IMR-90 (cell line): ENCODE measurements at regions not wholly inside any gene's neighbourhood (a gene's known extent, or its start where the extent isn't known, plus 50 kb on each side); places are given as distances from the start of the nearest gene placed in this dataset.

Experiments
- POLR2A ChIP-seq: IDR thresholded peaks from 2 replicates; pipeline ENCODE4 v1.6.1; 2012; ENCODE audit warnings: mild to moderate bottlenecking, low read depth, low read length
- RAD21 ChIP-seq: IDR thresholded peaks from 2 replicates; pipeline ENCODE4 v1.6.1; 2012; ENCODE audit warnings: low read length, improper control_type of control experiment
- RCOR1 ChIP-seq: IDR thresholded peaks from 2 replicates; pipeline ENCODE4 v1.6.1; 2012; ENCODE audit warnings: mild to moderate bottlenecking, low read length, improper control_type of control experiment; ENCODE audit not compliant: insufficient replicate concordance
- RFX5 ChIP-seq: IDR thresholded peaks from 2 replicates; pipeline ENCODE4 v1.8.0; 2012; ENCODE audit warnings: low read depth, mild to moderate bottlenecking, low read length, moderate library complexity
- TF ChIP-seq, protein P1 (sequence below): conservative IDR thresholded peaks from 2 replicates; pipeline ENCODE4 v1.5.1; 2012; ENCODE audit warnings: mild to moderate bottlenecking, low read depth, low read length, improper control_type of control experiment
- TF ChIP-seq, protein P2 (sequence below): fragments of 150-350 bp; IDR thresholded peaks from 2 replicates; pipeline ENCODE4 v1.6.1; 2017; ENCODE audit warnings: mild to moderate bottlenecking, antibody characterized with exemption, low read length, low read depth

DNA sequence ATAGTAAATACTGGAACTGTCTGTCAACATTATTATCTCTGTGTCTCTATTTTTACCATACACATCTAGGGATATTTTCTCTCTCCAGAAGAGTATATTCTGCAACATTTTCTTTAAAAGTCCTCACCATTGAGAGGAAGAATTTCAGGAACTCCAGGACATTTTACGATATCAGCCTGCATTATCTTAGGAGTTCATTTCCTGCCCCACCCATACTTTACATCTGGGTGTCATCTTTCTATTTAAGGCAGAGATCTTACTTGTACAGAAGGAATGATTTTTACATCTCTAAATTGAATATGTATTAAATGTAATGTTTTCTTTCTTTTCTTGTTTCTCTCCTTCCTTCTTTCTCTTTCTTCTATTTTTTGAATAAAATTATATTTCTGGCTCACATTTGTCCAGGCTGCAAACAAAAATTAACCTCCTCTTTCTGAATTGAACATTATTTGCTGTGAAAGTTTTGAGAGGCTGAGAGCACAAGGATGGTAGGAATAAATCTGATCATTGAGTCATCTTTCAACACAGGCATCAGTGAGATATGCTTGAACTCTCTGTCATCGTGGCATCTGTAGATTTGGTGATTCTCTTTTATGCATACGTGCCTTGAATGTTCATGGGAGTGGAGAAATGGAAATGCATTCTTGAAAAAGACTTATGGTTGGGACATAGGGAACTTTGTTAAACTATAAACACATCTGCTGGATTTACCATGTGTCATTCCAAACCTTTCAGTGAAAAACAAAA lies 753.6 kb downstream of the SLC16A7 start:
- TF ChIP-seq RCOR1: no peak
- no peak for TF ChIP-seq RAD21
- TF ChIP-seq POLR2A: no peak
- TF ChIP-seq, protein P1, sequence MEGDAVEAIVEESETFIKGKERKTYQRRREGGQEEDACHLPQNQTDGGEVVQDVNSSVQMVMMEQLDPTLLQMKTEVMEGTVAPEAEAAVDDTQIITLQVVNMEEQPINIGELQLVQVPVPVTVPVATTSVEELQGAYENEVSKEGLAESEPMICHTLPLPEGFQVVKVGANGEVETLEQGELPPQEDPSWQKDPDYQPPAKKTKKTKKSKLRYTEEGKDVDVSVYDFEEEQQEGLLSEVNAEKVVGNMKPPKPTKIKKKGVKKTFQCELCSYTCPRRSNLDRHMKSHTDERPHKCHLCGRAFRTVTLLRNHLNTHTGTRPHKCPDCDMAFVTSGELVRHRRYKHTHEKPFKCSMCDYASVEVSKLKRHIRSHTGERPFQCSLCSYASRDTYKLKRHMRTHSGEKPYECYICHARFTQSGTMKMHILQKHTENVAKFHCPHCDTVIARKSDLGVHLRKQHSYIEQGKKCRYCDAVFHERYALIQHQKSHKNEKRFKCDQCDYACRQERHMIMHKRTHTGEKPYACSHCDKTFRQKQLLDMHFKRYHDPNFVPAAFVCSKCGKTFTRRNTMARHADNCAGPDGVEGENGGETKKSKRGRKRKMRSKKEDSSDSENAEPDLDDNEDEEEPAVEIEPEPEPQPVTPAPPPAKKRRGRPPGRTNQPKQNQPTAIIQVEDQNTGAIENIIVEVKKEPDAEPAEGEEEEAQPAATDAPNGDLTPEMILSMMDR: no peak
- TF ChIP-seq, protein P2, sequence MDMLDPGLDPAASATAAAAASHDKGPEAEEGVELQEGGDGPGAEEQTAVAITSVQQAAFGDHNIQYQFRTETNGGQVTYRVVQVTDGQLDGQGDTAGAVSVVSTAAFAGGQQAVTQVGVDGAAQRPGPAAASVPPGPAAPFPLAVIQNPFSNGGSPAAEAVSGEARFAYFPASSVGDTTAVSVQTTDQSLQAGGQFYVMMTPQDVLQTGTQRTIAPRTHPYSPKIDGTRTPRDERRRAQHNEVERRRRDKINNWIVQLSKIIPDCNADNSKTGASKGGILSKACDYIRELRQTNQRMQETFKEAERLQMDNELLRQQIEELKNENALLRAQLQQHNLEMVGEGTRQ: no peak
- TF ChIP-seq RFX5: no peak
